Medulla oblongata (tissue), 1 donor: ENCODE measurements at regions not wholly inside any gene's neighbourhood (a gene's known extent, or its start where the extent isn't known, plus 50 kb on each side); places are given as distances from the start of the nearest gene placed in this dataset.
"Not testable (repeated sequence)": the region's sequence is repeated elsewhere in the genome, so short reads cannot be mapped to it uniquely, and the experiment has no call there.

Source experiments
- DNase-seq: peaks from one replicate; pipeline ENCODE4 v3.0.0-alpha.2; 2015; ENCODE audit errors: extremely low spot score

DNA sequence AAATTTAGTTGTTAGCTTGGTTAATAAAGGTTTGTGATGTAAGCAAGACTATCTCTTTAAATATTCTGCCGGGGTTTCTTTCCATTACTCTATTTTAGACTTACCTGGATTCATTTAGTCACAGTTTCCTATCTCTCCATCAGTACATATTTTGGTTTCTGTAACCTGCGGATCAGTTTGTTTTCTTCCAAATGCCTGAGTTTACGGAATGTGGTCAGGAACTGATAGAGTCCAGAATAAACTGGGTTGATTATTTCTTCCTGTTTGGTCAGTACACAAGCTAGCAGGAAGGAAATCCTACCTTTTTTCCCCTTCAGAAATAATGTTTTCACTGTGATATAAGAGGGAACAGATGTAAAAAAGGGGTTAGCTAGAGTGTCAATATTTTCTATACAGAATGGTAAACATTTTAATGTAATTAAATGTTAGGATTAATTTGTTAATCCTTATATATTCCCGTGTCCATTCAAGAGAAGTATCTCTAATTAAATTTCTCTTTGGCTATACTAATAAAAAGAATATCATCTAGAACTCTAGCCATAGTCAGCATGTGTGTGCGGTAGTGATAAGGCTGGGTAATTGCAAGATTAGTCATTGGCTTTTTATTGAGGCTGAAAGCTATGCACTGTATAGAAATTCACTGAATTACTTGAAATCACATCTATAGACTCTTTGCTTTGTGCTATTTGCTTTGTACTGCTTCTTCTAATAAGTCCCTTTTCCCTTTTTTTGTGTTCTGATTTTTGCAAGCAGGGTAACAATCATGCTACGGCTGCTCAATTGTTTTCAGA, 144.7 kb upstream of the ADGRL4 start:
- DNase-seq: no peak

DNA sequence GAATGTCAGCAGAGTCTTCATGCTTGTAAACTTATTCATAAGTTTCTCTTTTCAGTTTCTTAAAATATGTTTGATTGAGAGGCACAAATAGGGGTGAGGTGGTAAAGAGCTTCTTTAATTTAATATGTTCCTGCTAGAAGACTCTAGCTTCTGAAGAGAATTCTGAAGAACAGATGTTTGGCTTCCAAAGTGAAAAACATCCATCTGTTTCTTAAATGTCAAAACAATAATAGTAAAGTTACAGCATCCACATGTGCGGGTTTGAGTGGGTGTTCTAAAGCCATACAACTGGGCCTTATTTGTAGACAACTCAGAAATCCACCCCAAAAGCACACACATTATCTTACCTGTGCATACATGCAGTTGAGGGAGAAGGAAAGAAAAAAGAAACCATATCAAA, 144.0 kb upstream of the ADGRL4 start:
- no peak for DNase-seq

- DNase-seq: not testable (repeated sequence)
Observed at GRCh38 chr1:79138227-79138626, 131.7 kb upstream of the ADGRL4 start.

- DNase-seq: no peak
Observed at GRCh38 chr1:79133774-79134364, 127.3 kb upstream of the ADGRL4 start.

- DNase-seq: no peak
Observed at GRCh38 chr1:79131626-79132025, 125.1 kb upstream of the ADGRL4 start.

- DNase-seq: no peak
Observed at GRCh38 chr1:79129914-79130313, 123.4 kb upstream of the ADGRL4 start.

- DNase-seq: no peak
Observed at GRCh38 chr1:79128722-79129121, 122.2 kb upstream of the ADGRL4 start.

- no peak for DNase-seq
Observed at GRCh38 chr1:79124756-79125155, 118.2 kb upstream of the ADGRL4 start.

DNA sequence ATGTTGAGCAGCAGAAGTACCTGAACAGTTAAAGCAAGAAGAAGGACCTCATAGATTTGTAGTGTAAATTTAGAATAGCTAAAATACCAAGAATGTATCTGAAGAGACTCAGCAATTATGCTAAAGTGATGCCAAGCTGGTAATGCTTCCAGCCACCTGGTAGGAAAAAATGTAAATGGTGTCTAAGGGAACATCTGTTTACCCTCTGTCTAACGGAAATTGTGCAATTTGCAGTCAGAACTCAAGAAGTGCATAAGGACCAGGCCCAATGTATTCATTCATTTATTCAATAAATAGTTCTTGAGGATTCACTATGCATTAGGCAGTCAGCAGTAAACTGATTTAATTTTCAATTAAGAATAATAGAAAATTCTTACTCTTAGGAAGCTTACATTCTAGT, 116.0 kb upstream of the ADGRL4 start:
- no peak for DNase-seq

GRCh38 chr1:79117376-79117775, 110.8 kb upstream of the ADGRL4 start:
- no peak for DNase-seq

GRCh38 chr1:79113836-79114235, 107.3 kb upstream of the ADGRL4 start:
- DNase-seq: peak; percentile 6

GRCh38 chr1:79110749-79111148, 104.2 kb upstream of the ADGRL4 start:
- DNase-seq: no peak

GRCh38 chr1:79109445-79109844, 102.9 kb upstream of the ADGRL4 start:
- no peak for DNase-seq

- DNase-seq: no peak
Observed at GRCh38 chr1:79105500-79105899, 99.0 kb upstream of the ADGRL4 start.

- DNase-seq: no peak
Observed at GRCh38 chr1:79104617-79105016, 98.1 kb upstream of the ADGRL4 start.

DNA sequence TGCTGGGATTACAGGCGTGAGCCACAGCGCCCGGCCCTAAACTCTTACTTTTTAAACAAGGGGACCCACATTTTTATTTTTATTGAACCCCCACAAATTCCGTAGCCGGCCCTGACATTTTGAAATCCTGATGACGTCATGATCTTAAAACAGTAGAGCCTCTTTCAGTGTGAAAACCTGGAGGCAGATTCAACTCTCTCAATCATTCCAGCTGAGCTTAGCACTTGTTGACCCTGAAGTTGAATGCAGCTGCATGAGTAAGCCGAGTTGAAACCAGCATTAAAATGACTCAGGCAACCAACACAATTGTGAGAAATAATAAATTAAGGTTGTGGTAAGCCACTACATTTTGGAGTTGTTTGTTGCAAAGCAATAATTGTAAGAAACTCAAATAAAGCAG, 93.9 kb upstream of the ADGRL4 start:
- DNase-seq: no peak

DNA sequence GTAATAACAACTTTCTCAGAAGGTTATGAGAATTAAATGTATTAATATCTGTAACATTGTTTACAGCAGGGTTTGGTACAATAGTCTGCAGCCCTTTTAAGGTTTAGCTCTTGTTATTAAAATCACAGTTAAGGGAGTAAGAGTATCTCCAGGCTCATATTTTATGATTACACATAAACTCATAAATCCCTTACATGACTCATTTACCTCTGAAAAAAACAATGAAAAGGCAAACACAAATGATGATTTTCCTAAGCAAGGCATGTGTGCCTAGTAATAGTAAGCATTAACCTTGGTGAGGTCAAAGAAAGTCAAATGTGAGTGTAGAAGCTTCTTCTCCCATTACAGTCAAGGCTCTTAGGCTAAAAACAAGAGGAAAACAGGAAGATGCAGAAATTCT, 84.5 kb upstream of the ADGRL4 start:
- no peak for DNase-seq

DNA sequence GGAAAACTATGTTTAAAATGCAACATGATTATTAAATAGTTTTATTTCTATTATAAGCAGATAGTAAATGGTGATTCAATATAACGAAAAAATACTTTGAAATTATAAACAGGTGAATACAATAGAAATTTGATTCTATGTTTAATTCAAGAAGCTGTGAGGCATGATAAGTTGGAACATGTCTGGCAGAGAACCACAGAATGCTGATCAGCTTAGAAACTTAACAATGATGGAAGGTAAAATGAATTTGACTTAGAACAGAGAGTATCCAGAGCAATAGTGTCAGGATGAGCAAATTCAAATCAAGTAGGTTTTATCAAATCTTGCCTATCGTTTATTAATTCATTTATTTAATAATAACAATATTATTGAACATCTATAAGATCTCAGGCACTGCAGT, 83.4 kb upstream of the ADGRL4 start:
- no peak for DNase-seq

DNA sequence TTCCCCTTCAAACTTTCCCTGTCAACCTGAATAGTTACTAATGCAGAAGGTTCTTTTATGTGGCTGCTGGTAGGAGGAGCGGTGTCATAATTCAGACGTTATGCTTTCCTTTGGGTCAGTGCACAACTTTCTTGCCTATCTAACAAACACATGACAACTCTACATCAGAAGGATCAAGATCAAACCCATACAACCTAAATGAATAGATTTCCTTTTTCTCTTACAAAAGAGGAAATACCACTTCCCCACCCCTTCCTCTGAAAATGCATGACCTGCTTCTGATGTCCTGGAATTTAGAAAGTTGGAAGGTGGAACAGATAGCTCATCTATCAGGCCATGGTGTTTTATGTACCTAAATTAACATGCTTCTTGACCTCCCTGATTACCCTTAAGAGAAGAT, 75.7 kb upstream of the ADGRL4 start:
- DNase-seq: no peak

DNA sequence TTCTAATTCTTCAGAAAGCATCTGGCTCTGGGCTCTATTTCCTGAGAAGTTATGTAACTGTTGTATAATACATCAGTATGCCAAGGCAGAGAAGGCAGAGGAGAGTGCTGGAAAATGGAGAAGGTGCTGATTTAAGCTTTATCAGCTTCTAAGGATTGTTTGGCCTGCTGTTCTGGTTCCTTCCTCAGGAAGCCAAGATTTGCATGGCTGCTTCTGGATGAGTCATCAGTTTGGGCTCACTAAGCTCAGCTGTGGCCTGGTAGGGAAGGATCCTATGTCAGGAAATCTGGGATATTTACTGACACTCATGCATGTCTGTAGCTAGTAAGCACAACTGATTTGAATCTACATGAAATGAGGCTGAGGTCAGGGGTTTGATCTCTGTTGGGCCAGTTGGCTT, 73.2 kb upstream of the ADGRL4 start:
- DNase-seq: no peak

DNA sequence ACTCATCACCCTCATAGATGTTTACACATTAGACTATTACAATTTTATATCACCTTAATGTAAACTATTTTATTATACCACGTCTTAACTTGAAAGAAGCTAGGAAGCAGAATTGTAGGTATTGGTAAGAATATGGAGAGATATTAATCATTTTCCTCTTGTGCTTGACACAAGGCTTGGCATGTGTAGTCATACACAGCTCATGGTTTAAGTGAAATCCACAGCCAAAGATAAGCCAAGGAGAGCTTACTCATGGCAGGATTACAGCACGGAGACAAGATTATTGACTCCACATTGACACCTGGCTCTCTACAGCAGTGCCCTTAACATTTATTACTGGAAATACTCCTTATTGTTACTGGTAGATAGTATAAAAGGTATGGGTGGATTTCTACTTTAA, 68.4 kb upstream of the ADGRL4 start:
- DNase-seq: no peak

- no peak for DNase-seq
Observed at GRCh38 chr1:79069828-79070227, 63.3 kb upstream of the ADGRL4 start.

DNA sequence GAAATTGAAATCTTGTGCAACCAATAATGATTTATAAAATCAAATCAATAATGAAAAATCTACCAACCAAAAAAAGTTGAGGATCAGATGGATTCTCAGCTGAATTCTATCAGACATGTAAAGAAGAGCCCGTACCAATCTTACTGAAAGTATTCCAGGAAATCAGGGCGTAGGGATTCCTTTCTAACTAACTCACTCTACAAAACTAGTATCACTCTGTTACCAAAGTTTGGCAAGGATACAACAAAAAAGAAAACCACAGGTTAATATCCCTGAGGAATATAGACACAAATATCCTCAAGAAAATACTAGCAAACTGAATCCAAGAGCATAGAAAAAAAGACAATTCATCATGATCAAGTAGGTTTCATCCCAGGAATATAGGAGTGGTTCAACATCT, 52.8 kb upstream of the ADGRL4 start:
- DNase-seq: no peak
